CD4-positive, alpha-beta T cell treated with Interleukin-4 for 4 hours (primary cell): ENCODE measurements at regions not wholly inside any gene's neighbourhood (a gene's known extent, or its start where the extent isn't known, plus 50 kb on each side); places are given as distances from the start of the nearest gene placed in this dataset.

Experiments
- DNase-seq: peaks from one replicate; pipeline ENCODE4 v3.0.0-alpha.2; 2020

DNA sequence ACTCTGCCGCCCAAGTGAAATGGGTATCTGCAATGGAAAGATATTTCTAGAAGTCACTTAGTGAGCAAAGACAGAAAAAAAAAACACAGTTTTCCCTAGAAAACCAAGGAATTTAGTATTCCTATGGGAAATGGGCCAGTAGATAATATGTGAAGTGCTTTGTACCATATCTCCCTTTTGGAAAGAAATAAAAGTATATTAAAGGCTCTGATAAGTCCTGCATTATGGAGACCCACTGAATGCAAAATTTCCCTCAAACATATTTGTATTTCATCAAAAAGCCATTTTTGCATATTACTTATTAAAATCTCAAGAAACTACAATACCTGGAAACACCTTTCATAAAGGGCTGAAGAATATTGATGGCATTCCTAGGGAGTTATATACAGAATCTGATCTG is 51.6 kb upstream of the DYNLRB2 start:
- no peak for DNase-seq

DNA sequence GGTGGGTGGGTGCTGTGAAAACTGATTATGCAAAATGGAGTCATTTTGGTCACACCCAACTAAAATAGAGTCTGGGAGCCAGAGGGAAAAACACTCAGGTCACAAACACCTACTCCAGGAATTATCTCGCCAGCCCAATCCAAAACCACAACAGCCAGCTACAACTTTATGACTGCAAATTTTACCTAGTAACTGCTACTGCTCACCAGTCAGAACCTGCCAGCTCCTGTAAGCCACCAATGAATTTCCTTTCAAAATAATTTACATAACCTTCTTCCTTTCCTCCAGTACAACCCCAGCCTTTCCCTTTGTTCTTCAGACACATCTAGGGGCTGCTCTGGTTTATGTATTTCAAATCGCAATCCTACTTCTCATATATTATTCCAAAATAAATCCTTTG is 52.6 kb upstream of the DYNLRB2 start:
- DNase-seq = no peak

DNA sequence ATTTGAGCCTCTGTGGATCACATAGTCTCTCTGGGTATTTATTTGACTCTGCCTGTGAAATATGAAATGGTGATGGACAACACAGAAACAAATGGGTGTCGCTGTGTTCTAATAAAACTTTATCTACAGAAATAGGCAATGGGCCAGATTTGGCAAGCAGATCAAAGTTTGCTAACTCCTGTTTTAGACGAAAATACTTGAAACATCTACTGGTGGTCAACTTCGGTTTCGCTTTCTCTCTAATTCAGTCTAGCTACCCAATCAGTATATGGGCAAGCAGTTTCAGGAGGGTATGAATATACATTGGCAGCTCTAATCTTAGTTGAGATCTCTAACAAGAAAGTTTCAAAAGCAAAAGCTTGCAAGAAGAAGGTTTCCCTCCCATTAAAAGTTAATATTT is 60.1 kb upstream of the DYNLRB2 start:
- no peak for DNase-seq

DNA sequence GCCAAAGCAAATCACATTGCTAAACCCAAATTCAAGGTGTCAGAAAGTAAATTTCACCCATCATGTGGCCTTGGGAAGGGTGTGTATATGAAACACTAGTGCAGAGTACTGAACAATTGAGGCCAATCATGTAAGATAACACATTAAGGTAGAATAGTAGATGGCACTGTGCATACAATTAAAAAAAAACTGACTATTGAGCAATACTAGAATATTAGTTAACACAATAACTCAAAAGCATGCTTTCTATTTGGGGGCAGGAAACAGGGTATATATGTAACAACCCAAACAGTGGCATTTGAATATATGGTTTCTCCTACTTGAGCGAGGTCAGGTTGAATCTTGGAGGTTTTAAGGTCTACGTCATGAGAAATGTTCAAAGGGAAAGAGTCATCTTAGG is 63.0 kb upstream of the DYNLRB2 start:
- no peak for DNase-seq

DNA sequence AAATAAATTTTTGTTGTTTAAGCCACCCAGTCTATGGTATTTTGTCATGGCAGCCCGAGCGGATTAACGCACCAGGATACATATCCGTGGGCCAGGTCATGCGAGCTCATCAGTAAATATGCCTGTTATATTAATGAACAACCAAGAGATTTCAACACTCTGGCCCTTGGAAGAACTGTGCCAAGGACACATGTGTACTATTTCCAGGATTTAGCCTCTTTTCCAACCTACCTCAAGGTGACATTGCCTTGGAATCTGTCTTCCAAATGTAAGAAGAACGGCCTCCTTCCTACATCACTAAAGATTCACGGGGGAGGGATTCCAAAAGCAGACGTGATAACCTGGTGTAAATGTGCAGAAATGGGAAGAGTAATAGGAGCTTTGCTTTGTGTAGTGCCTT is 72.8 kb upstream of the DYNLRB2 start:
- no peak for DNase-seq

DNA sequence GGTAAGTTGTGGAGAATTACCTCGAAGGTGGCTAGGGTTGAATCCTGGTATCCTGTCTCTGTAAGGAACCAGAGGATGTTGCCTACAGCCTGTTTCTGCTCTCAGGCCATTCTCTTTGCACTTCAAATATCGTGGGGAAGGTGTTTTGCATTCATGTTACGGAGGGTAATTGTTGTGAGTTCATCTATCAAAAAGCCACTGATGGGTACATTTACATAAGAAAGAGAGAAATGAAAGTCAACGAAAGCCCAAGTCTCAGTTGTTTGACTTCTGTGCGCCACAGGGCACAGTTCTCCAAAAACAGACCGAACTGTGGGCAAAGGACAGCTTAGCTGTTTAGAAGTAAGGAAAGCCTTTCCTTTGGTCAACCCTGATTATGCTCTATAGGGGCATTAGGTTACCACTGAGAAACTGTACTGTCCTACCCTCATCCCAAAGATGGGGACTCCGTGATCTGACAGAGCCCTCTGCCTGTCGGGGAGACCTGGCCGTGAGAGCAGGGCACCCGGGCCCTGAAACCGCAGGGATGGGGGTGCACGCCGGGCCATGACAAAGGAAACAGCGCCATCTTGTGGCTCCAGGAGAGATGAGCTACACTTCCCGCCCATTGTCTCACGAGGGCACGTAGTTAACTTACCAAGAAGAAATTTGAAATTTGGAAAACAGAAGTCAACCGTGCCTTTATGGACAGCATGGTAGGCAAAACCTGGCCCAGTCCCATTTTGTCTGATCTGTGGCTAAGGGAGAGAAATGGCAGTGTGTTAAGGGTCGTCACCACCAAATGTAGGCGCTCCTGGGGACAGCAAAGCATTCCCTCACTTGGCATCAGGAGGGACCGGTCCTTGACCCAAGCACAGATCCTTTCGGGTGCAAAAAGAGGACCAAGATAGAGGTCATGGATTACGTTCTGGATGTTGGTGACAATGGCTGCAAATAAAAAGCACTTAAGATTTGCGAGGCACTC is 74.5 kb upstream of the DYNLRB2 start:
- DNase-seq = peak; percentile 41

DNA sequence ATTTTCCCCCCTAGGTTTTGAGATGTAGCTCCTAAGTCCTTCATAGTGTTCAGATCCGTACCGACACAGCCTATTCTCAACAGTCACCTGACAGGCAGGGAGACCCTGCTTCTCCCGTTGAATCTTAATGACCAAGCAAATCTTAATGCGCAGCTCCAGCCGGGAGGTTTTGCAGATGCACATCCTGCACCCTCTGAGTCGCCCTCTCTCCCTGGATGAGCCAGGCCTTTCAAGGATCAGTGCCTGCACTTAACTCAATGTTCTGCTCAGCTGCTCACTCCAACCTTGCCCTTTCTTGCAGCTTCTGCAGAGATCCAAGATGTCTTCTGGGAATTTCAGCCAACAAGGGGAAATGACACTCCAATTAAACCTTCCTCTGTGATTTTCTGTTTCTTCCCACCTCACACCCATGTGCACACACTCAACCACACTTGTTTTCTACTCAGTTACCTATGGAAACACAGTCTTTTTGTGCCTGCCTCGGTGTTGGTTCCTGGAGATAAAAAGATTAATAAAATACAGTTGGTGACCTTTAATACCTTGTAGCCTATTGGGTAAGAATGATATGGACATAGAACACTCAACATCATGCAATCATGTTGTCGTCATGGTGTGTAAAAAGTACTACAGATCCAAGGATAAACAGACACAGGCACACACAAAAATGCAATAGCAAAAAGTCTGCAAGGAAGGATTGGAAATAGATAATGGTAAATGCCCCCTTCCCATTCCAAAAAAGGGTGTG is 76.9 kb upstream of the DYNLRB2 start:
- DNase-seq = no peak

DNA sequence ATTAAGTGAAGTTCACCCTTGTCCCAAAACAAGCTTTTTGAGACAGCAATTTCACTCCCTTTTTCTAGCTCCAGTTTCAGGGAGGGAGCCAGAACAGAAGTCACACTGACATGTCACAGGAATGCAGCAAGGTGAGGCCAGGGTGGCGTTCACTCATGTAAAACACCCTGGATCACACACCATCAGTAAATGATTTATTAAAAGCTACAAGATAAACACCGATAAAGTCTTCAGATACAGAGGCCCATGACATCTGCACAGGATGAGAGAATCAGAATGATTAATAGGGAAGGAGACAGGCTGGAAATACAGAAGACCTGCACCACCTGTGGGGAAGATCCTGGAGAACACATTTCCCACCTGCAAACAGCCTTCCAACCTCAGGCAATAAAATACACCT is 77.5 kb upstream of the DYNLRB2 start:
- no peak for DNase-seq

DNA sequence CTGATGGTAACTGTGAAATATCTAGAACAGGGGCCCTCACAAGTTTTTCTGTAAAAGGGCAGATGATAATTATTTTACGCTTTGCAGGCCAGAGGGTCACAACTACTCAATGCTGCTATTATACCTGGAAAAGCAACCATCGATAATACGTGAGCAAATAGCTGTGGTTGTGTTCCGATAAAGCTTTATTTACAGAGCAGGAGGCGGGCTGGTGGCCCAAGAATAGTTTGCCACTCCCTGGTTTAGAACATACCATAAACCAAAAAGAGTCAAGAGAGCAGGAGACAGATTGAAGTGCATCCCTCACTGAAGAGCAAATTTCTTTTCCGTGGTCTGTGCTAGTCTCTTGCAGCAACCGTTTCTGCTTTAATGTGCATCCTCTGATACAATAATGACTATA is 77.9 kb upstream of the DYNLRB2 start:
- DNase-seq = no peak

DNA sequence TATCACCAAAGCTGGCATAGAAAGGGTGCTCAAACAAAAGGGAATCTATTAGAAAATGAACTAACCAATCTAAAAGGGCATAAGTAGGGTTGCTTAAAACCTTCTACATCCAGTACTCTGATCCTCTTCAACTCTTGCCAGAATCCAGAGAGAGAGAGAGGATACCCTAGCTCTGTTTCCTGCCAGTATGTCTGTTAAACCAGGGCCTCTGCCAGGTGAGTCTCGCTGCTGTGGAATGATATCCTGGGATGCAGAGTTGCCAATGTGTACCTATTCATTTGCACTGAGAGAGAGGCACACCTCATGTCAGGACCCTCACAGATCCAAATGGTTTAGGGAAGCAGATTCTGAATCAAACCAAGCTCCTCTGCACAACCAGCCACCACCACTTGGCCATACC is 79.8 kb upstream of the DYNLRB2 start:
- DNase-seq = no peak

DNA sequence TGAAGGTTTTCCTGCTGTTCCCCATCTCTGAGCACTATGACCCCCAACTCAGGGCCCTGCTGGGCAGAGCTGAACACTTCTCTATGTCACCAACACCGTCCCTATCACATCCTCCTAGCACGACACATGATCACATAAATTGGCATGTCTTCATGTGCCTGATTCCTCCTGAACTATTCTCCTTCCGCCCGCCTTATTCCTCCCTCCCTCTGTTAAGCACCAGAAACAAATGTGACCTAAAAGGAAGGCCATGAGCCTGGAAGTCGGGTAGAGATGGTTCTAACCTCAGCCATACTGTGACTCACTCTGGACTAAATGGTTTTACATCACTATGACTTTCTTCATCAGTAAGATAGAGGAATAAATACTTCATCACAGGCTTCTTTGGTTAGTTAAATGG is 80.8 kb upstream of the DYNLRB2 start:
- DNase-seq = no peak

DNA sequence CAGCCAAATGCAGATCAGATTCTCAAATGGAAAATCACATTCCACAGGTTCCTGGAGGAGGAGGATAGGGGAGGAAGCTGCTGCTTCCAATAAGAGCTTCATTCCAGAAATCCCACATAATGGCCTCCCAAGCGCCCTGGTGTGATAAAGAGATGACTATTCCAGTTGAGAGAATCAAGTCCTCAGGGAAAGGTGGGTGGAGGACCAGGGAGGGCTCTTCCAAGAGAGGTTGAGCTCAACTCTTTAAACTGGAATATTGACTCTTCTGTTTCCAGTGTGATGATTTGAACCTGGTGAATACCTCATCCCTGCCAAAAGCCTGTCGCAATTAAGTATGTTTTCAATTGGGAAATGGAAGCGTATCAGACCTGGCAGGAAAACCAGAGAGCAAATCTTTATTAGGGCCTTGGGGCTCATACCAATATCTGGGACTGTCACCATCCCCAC is 81.4 kb upstream of the DYNLRB2 start:
- DNase-seq = no peak

DNA sequence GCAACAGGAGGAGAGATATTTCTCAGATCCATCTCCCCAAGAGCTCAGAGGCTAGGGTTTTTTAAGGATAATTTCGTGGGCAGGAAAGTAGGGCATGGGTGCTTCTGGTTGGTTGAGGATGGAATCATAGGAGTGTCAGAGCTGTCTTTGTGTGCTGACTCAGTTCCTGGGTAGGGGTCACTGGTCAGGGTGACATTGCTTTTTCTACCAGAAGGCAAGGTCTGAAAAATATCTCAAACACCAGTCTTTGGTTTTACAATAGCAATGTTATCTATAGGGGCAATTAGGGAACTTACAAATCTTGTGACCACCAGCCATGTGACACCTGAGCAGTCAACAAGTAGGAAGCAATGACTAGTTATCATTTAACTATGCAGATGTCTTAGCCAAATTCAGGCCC is 82.9 kb upstream of the DYNLRB2 start:
- DNase-seq = no peak

DNA sequence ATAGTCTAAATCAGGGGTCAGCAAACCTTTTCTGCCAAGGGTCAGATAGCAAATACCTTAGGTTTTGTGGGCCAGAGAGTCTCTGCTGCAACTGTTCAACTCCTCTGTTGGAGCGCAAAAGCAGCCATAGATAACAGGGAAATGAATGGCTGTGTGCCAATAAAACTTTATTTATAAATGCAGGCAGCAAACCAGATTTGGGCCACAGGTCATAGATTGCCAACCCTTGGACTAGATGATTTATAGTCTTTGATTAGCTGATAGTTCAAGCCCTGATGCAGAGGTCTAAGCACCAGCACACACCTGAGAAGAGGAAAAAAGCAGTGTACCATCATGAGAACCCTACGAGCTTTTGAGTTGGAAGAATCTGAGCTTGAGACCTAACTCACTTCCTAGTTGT is 86.0 kb upstream of the DYNLRB2 start:
- DNase-seq = no peak

DNA sequence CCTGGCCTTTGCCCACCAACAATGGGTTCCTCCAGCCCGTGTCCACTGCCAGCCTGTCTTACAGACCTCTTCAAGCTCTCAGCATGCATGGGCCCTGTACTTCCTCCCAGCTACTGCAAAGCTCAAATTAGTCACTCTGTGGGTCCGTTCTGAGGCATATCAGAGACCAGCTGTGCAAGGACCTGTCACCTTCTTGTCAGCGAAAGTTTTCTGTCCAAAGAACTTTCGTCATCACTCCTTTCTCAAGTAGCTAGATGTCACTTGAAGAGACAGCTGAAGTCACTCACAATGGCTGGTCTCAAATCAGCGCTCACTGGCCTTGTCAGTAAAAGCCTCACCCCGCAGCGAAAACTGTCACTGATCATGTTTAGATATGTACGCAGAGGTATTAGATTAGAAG is 91.4 kb upstream of the DYNLRB2 start:
- DNase-seq = no peak

DNA sequence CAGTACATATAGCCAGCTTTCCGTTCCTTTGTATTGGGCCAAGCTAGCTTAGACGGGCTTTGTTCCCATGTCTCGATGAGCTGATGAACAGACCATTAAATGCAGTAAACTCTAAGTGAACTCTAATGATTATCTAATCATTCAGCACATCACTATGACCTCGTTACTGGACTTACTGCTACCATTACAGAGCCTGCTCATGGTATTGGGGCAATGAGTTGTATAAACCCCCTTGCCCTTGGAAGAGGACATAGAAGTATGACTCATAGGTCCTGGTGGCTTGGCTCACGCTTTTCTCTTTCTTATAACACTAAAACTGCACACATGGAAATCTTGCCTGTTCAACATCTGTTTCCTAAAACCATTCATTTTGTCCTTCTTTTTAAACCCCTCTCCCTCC is 93.6 kb upstream of the DYNLRB2 start:
- no peak for DNase-seq

DNA sequence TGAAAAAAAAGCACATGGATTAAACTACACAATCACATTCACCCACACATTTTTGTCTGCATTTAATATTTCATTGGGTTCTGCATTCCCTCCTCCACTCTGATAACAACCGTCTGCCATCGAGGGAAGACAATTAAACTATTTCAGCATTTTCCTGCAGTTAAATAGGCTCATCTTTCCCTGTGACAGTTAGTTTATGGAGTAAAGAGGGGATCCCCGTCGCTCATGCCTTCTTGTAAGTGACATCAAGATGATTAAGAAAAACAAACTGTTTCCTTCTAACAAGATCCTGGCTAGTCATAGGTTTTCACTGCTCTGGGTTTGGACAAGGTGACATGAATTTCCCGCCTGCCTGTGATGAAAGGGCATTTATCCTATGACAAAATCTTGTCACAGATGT is 98.0 kb upstream of the DYNLRB2 start:
- DNase-seq = no peak

DNA sequence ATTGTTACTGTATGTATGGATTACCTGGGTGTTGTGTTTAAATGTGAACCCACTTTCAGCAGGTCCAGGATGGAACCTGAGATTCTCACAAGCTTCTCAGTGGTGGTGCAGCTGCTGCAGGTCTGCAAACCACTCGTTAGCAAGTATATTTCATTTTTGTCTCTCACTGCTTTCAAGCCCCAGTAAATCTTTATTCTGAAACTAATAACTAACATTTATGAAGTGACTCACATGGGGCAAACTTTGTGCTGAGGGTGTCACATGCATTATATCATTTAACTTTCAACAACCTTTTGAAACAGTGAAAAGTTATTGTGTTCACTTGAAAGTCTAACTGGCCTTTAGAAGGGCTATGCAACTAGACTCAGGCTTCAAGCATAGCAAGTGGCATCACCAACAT is 98.9 kb upstream of the DYNLRB2 start:
- no peak for DNase-seq

DNA sequence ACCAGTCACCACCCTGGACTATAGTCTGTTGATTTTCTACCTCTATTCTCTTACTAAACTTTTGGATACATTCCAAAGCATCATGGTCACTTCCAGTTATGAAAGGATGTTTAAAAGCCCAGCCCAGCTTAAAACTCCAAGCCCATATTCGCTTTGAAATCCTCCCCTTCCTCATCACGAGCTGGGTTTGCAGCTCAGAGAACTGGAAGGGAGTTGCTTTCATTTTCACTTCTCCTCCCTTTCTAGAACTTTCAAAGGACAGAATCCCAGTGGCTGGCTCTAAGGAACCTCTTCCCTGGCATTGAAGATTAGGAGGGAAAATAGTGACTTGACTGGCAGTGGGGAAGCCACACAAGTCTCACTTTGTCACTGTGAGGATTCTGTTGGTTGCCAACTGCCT is 100.1 kb upstream of the DYNLRB2 start:
- no peak for DNase-seq

DNA sequence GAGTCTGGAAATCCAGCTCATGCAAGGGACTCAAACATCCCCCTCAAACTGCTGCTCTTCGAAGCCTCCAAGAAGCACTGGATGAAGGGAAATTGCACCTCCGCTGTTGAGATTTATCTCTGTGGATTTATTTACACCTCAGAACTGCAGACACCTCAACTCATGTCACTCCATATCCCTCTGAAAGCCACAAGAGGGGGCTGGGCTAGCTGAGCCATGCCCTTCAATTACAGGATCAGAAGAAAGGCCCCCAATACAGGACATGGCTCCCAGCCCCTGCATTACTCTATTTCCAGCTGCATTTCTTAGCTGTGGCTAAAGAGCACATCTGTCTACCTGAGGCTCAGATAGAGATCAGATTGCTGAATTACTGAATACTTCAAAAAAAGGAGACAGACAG is 103.1 kb upstream of the DYNLRB2 start:
- no peak for DNase-seq

DNA sequence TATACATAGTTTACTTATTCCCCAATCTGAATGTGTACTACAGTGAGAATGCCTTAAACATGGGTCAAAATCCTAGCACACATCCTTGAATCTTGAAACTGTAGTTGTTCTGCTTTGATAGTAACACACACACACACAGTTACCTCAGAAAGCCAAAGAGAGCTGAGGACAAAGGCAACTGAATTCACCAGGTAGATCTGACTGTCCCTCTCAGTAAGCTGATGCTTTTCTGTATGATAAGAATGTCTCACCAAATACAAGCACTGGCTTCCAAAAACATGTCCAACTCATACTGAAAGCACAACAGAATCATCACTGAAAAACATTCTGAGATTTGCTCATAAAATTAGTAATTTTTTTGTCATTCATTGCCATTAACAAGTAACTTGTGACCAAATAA is 104.3 kb upstream of the DYNLRB2 start:
- DNase-seq = no peak

DNA sequence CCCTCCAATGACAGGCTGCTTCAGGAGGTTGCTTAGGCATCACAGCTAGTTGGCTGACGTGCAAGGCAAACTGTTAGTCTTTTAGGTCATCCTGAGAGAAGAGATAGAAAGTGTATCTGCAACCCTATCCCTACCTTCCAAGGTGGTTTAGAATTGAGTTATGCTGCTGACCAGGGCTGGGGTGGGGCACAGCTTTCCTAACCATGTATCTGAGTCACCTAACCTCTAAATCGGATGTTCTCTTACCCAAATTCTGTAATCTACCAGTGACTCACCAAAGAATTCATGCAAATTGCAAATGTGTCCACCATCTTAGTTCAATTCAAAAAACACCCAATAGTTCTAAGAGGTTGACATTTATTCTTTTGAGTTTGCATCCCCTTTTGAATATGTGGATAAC is 107.2 kb upstream of the DYNLRB2 start:
- DNase-seq = no peak

DNA sequence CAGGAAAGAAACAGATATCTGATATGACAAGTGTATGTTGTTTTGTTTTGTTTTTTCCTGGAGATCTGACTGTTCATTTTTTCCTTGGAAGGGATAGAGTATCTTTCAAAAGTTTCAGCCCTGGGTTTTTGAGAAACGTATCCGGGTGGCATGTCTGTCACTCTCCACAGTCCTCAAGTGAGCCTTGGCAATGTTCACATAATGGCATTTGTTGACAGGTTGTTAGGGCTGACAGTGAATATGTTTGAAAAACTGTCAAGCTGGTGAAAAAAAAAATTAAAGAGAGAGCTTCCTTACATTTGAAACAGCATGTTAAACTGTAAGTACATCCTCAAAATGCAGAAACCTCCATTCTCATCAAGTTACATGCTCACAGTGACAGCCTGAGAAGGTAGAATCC is 113.0 kb upstream of the DYNLRB2 start:
- DNase-seq = no peak
